ENCODE measurements at regions not wholly inside any gene's neighbourhood (a gene's known extent, or its start where the extent isn't known, plus 50 kb on each side); places are given as distances from the start of the nearest gene placed in this dataset.

DNA sequence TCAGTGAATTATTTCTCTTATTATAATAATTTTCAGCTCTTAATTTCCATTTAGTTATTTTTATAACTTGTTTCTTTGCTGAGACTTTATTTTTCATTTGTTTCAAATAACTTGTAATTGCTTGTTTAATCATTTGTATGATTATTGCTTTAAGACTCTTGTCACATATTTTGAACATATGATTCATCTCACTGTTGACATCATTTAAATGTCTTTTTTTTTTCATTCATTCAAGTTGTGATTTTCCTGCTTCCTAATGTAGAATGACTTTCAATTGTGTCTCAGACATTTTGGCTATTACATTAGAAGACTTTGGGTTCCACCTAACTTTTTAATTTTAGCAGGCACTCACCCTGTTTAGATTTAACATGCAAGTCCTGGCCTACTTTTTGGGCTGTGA lies 234.8 kb upstream of the DIPK2B start:
- TF ChIP-seq, protein P1, sequence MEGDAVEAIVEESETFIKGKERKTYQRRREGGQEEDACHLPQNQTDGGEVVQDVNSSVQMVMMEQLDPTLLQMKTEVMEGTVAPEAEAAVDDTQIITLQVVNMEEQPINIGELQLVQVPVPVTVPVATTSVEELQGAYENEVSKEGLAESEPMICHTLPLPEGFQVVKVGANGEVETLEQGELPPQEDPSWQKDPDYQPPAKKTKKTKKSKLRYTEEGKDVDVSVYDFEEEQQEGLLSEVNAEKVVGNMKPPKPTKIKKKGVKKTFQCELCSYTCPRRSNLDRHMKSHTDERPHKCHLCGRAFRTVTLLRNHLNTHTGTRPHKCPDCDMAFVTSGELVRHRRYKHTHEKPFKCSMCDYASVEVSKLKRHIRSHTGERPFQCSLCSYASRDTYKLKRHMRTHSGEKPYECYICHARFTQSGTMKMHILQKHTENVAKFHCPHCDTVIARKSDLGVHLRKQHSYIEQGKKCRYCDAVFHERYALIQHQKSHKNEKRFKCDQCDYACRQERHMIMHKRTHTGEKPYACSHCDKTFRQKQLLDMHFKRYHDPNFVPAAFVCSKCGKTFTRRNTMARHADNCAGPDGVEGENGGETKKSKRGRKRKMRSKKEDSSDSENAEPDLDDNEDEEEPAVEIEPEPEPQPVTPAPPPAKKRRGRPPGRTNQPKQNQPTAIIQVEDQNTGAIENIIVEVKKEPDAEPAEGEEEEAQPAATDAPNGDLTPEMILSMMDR (tag by site-specific recombination; IDR thresholded peaks at IDR 0.05) = no peak
- no peak for TF ChIP-seq ZNF629 (tag by site-specific recombination; IDR thresholded peaks at IDR 0.05)
- TF ChIP-seq, protein P2, sequence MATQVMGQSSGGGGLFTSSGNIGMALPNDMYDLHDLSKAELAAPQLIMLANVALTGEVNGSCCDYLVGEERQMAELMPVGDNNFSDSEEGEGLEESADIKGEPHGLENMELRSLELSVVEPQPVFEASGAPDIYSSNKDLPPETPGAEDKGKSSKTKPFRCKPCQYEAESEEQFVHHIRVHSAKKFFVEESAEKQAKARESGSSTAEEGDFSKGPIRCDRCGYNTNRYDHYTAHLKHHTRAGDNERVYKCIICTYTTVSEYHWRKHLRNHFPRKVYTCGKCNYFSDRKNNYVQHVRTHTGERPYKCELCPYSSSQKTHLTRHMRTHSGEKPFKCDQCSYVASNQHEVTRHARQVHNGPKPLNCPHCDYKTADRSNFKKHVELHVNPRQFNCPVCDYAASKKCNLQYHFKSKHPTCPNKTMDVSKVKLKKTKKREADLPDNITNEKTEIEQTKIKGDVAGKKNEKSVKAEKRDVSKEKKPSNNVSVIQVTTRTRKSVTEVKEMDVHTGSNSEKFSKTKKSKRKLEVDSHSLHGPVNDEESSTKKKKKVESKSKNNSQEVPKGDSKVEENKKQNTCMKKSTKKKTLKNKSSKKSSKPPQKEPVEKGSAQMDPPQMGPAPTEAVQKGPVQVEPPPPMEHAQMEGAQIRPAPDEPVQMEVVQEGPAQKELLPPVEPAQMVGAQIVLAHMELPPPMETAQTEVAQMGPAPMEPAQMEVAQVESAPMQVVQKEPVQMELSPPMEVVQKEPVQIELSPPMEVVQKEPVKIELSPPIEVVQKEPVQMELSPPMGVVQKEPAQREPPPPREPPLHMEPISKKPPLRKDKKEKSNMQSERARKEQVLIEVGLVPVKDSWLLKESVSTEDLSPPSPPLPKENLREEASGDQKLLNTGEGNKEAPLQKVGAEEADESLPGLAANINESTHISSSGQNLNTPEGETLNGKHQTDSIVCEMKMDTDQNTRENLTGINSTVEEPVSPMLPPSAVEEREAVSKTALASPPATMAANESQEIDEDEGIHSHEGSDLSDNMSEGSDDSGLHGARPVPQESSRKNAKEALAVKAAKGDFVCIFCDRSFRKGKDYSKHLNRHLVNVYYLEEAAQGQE (tag by site-specific recombination; IDR thresholded peaks at IDR 0.05) = no peak
- TF ChIP-seq SP2 (tag by site-specific recombination; IDR thresholded peaks at IDR 0.05) = no peak
- TF ChIP-seq MEIS1 (CRISPR knock-in tag; IDR thresholded peaks at IDR 0.05; ENCODE audit: borderline replicate concordance) = no peak

All from HEK293 (cell line).